ENCODE measurements at regions not wholly inside any gene's neighbourhood (a gene's known extent, or its start where the extent isn't known, plus 50 kb on each side); places are given as distances from the start of the nearest gene placed in this dataset.

DNA sequence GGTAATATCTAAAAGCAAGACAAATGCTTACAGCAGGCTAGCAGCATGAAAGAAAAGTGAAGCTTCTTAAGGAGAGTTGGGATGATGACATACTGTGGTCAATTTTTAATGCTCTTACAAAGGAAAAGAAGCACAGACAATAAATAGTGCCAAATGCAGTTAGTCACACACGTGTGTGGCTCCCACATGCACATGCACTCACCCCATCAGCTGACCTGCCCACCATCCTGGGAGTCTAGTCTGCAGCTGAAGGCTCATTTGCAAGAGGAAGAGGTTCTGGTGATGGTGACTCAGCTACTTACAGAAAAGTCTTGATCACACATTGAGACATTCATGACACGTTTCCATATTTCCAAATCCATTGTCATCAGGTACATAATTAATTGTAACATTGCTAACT is 129.3 kb downstream of the MRPL36 start:
- FAIRE-seq (no peak), DNase-seq (ENCODE audit: insufficient read length, low spot score) (no peak)

DNA sequence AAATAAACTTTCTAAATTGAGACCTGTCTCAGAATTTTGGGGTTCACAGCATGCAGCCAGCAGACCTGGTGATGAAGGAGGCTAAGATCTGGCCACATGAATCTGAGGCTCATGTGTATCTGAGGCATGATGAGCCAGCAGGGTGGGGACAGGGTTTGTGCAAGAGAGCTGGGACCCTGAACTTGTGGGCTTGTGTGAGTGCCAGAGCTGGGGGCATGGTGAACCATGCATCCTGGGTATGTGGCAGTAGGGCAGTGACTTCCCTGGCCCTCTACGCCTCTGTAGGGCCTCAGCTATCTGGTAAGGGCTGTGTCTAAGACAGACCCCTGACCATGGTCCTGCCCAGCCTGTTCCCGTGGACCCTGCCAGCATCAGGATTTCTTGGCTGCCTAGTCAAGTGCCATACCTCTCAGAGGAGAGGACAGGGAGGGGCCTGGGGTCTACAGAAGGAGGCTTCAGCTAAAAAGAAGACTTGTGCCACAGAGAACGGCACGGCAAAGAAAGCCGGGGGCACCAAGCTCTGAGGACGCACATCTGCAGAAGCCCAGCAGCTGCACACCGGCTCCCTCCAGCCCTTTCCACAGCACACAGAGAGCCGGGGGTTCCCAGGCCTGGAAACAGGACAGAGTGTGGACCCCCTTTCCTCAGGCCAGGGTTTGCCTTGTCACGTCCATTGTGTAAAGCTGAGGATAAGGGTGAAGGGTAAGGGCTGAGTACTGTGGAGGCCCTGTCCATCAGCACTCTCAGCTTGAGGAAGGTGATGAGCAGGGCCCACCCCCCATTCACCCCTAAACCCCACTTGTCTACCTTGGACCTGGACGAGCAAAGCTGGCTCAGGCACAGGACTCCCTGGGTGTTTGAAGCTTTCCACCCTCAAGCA is 130.1 kb downstream of the MRPL36 start:
- FAIRE-seq = no peak
- DNase-seq (ENCODE audit: insufficient read length, low spot score) = no peak

DNA sequence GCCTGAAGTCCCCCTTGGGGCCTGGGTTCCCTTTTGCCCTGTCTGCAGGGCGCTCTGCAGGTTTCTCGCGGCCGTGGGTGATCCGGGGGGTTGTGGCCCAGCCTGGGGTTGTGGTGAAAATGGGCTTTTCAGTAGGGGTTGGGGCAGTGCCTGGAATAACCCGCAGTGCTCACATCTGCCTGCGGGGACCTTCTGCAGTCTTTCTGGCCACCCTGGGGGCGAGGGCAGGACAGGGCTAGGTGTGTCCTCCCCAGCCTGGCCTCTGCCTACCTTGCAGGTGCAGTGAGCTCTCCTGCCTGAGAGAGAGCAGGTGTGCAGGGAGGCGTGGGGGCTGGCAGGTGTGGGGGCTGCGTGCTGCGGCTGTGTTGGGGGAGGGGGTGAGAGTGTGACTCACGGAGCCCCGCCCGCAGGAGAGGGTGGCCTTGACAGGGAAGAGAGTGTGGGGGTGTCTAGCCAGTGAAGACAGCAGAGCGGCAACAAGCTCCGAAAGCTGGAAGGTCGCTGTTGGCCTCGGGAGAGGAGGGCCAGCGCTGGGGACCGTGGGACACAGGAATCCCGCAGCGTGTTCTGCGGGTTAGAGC is 131.4 kb downstream of the MRPL36 start:
- DNase-seq (ENCODE audit: insufficient read length, low spot score) (no peak), FAIRE-seq (no peak)

DNA sequence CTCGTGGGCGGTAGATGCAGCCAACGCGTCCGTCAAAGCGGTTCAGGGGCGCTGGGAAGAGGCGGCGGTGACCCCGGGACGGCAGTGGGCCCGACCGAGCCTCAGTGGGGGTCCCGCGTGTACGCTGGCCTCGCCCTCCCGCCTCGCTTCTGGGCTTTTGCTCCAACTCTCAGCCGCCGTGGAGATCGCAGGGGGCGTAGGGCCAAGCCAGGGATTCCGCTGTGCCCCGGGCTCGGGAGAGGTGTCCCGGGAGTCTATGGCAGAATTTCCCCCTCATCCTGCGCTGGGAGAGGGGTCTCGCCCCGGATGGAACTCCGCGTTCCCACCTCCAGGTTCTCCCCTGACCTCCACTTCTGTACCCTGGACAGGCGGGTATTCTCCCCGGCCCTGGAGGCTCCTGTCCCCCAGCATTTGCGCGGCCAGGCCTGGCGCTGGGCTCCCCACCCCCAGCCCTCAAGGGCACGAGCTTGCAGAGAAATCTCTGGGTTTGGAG is 131.9 kb downstream of the MRPL36 start:
- no peak for DNase-seq (ENCODE audit: insufficient read length, low spot score)
- FAIRE-seq = no peak

DNA sequence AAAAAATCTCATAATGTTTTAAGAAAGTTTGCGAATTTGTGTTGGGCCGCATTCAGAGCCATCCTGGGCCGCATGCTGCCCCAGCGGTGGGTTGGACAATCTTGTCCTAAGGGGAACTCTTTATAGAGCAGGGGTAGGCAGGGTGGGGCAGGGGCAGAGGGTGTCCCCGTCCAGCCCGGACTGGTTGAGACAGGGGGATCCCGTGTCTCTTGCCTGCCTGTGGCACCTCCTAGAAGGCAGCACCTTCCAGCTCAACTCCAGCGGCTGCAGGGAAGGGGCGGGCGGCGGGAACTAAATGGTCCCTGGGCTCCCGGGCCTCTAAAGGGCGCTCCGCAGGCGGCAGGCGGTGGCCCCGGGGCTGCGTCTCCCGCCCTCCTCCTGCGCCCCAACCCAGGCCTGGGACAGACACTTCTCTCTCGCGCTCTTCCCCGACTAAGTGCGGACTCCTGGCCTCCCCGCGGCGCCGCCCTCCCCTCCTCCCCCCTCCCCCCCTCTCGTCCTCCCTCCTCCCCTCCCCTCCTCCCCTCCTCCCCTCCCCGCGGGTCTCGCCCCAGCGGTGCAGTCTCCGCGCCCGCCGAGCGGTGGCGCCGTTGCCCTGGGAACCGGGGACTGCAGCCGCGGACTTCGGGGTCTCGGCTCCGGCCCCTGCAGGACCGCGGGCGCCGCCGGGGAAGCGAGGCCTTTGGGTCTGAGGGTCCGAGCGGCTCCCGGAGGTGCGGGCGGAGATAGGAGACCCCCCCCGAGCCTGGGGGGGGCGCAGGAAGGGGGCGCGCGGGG is 132.6 kb downstream of the MRPL36 start:
- peak; percentile 70 for DNase-seq (ENCODE audit: insufficient read length, low spot score)
- FAIRE-seq = no peak

DNA sequence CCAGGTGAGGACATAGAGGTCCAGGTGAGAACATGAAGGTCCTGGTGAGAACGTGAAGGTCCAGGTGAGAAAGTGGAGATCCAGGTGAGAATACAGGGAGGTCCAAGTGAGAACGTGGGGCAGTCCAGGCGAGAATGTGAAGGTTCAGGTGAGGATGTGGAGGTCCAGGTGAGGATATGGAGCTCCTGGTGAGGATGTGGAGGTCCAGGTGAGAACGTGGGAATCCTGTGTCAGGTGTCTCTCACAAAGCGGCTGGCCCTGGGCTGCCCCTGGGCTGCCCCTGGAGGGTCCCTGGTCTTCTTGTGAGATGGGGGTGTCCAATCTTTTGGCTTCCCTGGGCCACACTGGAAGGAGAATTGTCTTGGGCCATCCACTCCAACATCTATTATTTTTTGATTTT is 133.4 kb downstream of the MRPL36 start:
- no peak for DNase-seq (ENCODE audit: insufficient read length, low spot score)
- no peak for FAIRE-seq

DNA sequence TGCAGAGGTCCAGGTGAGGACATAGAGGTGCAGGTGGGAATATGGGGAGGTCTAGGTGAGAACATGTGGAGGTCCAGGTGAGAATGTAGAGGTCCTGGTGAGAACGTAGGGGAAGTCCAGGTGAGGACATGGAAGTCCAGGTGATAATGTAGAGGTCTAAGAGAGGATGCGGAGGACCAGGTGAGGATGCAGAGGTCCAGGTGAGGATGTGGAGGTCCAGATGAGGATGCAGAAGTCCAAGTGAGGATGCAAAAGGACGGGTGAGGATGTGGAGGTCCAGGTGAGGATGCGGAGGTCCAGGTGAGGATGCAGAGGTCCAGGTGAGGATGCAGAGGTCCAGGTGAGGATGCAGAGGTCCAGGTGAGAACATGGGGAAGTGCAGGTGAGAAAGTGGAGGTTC is 133.8 kb downstream of the MRPL36 start:
- FAIRE-seq (no peak), DNase-seq (ENCODE audit: insufficient read length, low spot score) (no peak)

DNA sequence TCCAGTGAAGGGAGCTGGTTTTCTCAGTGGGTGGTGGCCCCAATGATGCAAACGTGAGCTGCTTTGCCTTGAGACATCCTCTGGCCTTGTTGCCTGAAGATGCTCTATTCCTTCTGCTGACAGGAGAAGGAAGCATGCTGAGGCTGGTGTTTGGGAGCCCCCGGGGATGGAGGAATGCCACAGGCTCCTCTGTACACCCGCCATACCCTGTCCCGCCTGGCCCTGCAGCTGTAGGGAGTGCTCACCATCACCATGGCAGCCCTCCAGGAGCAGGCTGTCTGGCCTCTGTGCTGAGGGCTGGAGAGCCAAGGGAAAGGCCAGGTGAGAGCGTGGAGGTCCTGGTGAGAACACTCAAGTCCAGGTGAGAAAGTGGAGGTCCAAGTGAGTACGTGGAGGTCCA is 134.4 kb downstream of the MRPL36 start:
- DNase-seq (ENCODE audit: insufficient read length, low spot score) (no peak), FAIRE-seq (no peak)

DNA sequence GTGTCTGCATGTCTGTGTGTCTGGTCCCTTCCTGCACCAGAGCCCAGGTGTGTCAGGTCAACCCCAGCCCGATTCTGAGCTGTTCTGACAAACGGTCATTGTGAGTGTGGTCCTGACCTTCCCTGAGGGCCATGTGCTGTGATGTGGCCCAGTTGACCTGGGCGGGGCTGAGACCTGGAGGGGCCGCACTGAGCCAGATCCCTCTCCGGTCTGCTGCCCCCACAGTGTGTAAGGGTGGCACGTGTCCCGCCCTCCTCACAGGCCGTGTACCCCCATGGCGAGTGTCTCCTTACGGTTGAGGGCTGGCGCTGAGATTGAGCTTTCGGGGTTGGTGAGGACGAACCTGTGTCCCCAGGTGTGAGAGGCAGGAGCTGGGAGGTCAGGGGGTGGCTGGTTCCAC is 136.5 kb downstream of the MRPL36 start:
- FAIRE-seq = no peak

DNA sequence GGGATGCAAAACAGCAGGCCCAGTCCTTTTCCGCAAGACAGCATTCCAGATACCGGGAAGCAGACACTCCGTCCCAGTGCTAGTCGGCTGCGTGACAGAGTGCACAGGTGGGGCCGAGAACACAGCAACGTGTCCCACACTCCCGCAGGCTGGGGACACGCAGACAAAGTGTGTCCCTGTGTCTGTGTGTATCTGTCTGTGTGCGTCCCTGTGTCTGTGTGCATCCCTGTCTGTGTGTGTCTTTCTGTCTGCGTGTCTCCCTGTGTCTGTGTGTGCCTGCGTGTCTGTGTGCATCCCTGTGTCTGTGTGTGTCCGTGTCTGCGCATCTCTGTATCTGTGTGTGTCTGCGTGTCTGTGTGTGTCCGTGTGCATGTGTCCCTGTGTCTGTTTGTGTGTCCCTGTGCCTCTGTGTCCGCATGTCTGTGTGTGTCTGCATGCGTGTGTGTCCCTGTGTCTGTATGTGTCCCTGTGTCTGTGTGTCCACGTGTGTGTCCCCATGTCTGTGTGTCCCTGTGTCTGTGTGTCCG is 137.0 kb downstream of the MRPL36 start:
- no peak for FAIRE-seq

More for the DNA sequence above, 136.5 kb downstream of the MRPL36 start:
- no peak for DNase-seq (ENCODE audit: insufficient read length, low spot score)

DNA sequence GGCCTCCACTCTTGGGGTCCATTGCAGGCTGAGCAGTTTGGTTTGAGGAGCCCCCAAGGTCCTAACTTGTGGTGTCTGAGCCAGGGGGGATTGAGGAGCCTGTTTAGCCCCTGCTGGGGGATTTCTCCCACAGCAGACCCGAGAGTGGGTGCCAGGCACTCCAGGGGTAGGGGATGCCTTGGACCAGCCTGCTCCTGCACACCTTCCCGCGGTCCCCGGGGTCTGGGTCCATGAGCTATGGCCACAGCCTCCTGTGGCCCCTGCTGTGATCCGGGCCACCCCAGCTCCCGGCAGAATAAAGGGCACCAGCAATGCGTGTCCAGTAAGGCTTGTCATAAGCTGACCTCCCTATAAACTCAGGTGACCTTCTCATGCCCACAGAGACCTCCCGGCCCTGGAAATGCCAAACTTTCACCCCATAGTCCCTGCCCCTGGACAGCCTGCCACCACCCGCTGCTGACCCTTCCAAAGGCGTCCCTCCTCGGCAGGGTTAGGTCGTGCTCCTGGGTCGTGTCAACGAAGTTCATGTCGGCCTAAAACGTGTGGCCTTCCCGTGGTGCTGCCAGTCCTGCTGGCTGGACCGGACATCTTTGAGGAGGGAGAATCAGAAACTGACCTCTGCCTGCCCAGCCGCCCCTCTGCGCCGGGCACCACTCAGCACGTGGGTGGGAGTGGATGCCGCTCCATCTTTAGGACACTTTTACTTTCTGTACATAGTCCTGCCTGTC is 137.6 kb downstream of the MRPL36 start:
- FAIRE-seq (no peak), DNase-seq (ENCODE audit: insufficient read length, low spot score) (no peak)

More for the DNA sequence above, 137.0 kb downstream of the MRPL36 start:
- DNase-seq (ENCODE audit: insufficient read length, low spot score) = no peak

DNA sequence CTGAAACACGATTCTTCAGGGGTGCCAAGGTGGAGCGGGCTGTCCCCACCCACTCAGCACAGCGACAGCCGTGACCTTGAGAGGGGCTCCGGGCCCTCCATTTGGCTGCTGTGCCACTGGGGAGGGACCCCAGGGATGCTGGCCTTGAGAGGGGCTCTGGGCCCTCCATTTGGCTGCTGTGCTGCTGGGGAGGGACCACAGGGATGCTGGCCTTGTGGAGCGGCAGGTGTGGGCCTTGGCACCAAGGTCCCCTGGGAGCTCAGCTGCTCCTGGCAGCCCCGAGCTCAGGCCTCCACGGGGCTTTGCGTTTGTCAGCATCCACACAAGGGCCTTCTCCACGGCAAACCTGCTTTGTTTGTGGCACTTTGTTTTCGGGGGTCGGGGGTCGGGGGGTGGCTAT is 137.6 kb upstream of the LPCAT1 start:
- DNase-seq (ENCODE audit: insufficient read length, low spot score) (no peak), FAIRE-seq (no peak)

DNA sequence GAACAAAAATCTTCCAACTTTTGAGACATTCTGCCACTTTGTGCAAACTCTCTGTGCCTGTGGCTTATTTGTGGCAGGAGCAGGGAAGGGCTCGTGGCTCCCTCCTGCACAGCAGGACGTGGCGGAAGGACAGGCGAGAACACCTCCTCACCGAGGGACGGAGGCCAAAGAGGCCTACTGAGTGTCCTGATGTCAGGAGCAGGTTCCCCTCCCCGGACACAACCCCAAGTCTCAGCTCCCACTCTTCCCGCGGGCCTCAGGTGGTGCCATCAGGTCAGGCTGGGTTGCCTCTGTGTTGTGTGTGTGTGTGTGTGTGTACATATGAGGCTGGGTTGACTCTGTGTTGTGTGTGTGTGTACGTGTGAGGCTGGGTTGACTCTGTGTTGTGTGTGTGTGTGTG is 136.8 kb upstream of the LPCAT1 start:
- no peak for FAIRE-seq
- DNase-seq (ENCODE audit: insufficient read length, low spot score) = no peak

DNA sequence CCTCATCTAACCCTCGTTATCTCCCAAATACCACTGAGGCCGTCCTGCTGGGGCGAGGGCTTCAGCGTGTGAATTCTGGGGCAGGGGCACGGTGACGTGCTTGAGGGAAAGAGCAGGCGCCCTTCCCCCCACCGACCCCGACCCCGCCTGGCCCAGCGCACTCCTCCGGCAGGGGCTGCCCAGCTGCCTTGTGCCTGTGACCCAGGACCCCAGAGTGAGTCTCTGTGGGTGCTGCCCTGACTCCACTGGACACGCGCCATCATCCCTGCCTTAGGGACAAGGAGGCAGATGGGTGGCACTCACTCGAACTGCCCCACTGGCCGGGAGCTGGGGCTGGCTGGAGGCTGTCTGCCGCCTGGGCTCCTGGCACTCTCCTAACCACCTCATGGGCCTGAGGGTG is 136.2 kb upstream of the LPCAT1 start:
- FAIRE-seq (no peak), DNase-seq (ENCODE audit: insufficient read length, low spot score) (no peak)

DNA sequence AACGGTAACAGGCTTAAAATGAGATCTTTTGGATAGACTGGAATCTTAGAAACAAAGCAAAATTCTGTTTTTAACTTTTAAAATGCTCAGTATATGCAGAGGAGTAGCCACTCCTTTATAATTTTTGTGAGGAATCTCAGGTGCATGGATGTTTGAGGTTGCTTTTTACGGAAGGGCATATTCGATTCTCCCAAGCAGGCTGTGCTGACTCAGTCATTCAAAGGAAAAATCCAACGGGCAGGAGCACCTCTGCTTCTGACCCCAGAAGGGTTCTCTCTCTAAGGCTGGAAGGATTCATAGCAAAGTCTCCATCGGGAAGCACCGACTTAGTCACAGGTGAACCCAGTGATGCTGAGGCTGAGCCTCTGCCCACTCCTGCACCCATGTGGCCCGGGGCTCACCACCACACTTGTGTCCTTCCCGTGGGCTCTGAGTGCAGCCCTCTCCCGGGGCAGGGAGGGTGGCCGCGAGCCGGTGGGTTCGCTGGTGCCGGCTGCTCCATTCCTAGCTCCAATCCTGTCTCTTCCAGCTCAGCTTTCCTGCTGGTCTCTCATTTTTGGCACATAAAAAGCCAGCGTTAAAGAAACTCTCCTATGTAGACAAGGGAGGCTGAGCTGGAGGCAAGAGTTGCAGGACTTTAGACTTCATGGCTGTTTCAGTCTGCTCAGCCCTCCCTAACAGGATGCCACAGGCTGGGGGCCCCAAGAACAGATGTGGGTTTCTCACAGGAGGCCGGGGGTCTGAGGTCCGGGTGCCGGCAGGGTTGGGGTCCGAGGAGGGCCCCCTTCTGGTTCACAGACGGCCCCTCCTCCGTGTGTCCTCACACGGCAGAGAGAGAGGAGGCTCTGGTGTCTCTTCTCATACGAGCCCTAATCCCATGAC is 135.6 kb upstream of the LPCAT1 start:
- DNase-seq (ENCODE audit: insufficient read length, low spot score) (no peak), FAIRE-seq (no peak)

DNA sequence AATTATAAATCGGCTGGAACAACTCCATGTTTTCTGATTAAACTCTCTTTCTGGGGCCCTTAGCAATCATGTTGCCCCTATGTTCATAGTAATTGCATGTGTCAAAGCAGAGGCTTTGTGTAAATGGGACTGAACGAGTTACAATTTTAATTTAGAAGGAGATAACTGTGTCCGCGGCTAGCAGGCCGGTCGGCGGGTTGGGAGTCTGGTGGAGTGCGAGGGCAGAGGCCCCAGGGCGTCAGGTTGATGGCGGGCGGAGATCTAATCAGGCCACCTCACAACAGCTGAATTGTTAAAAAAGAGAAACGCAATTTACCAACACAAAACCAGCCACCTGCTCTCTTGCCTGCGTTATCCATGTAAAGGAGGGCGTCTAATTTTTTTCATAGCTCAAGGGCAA is 134.9 kb upstream of the LPCAT1 start:
- DNase-seq (ENCODE audit: insufficient read length, low spot score) (no peak), FAIRE-seq (no peak)

DNA sequence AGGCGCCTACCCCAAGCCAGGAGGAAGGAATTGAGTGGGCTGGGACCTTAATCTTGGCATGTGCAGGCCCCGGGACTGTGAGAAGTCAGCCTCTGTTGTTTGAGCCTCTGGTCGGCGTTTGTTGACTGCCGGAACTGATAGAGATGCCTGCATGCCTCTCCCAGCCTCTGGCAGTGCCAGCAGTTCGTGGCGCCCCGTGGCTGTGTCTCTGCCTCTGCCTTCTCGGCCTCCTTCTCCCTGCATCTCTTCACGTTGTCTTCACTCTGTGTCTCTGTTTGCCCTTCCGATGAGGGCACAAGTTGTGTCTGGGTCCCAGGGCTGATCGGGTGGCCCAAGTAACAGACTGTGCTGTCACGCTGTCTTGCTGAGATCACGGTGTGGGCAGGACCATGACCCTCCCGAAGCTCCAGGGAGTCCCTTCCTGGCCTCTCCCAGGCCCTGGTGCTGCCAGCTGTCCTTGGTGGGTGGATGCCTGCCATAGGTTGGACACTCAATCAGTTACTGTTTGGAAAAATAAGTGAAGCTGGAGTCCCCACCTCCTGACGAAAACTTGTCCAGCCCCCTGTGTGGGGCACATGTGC is 133.5 kb upstream of the LPCAT1 start:
- FAIRE-seq = no peak

DNA sequence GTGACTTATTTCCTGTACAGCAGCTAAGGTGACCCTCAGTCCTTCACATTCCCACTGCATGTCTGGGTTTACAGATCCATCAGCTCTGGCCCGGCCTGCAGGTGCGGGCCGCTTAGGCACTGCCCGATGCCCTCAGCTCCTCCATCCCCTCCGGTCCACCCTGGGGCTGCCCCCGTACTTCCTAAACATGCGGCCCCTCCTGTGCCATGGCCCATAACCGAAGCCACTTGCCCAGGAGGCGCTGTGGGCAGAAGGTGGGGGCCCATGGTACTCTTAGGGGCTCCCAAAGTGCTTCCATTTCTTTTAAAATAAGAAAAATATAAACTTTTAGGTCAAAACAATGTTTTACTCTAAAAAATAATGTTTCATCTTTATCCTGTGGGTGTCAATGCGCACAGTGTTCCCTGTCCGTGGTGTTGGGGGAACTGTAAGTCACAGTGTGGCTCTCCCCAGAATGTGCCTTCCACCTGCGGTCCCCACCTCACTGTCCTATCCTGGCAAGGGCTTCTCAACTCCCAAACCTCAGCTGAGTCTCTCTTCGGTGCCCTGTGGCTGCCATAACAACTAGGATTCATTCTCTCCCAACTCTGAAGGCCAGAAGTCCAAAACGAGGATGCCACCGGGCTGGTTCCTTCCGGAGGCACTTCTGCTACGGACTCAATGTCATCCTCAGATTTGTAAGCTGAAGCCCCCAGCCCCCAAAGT is 132.7 kb upstream of the LPCAT1 start:
- no peak for DNase-seq (ENCODE audit: insufficient read length, low spot score)
- FAIRE-seq = no peak

More for the DNA sequence above, 133.5 kb upstream of the LPCAT1 start:
- DNase-seq (ENCODE audit: insufficient read length, low spot score) = no peak
